Lung (tissue), 11 donors: ENCODE measurements at regions not wholly inside any gene's neighbourhood (a gene's known extent, or its start where the extent isn't known, plus 50 kb on each side); places are given as distances from the start of the nearest gene placed in this dataset.

ENCODE experiments used
- ATAC-seq: fragments of 200-7000 bp; cut with Tn5 transposase; one replicate; pipeline ENCODE4 v1.9.1; 2020; ENCODE audit warnings: moderate number of reproducible peaks; ENCODE audit not compliant: insufficient read depth, low FRiP score
- DNase-seq, 3 donors: peaks; one replicate each; pipeline ENCODE4 v3.0.0-alpha.2; 2013 to 2017
- H3K27ac ChIP-seq, 2 donors: one replicate each; pipeline ENCODE4 v1.5.1; 2013; ENCODE audit warnings: mild to moderate bottlenecking in 2 of 2, moderate library complexity in 2 of 2, control low read depth in 1 of 2, inconsistent platforms in 1 of 2, low read depth in 1 of 2, low read length in 1 of 2
- H3K27me3 ChIP-seq, 3 donors: one replicate each; pipeline ENCODE4 v1.5.1; 2013; ENCODE audit warnings: low read length in 2 of 3; ENCODE audit not compliant: control insufficient read depth in 3 of 3, insufficient read depth in 3 of 3
- H3K36me3 ChIP-seq, 4 donors: one replicate each; pipeline ENCODE4 v1.5.1; 2013; ENCODE audit warnings: low read length in 4 of 4, mild to moderate bottlenecking in 1 of 4, moderate library complexity in 1 of 4; ENCODE audit not compliant: control insufficient read depth in 4 of 4, insufficient read depth in 4 of 4
- H3K4me1 ChIP-seq, 5 donors: one replicate each; pipeline ENCODE4 v1.5.1; 2013; ENCODE audit warnings: low read length in 5 of 5, mild to moderate bottlenecking in 2 of 5, moderate library complexity in 1 of 5; ENCODE audit not compliant: control insufficient read depth in 5 of 5, insufficient read depth in 5 of 5
- H3K4me3 ChIP-seq: one replicate; pipeline ENCODE4 v1.5.1; 2013; ENCODE audit warnings: mild to moderate bottlenecking, control low read depth, moderate library complexity
- H3K9ac ChIP-seq, 2 donors: one replicate each; pipeline ENCODE4 v1.5.1; 2013; ENCODE audit warnings: low read length in 2 of 2, control low read depth in 1 of 2; ENCODE audit not compliant: insufficient read depth in 1 of 2
- H3K9me3 ChIP-seq, 4 donors: one replicate each; pipeline ENCODE4 v1.5.1; 2013; ENCODE audit warnings: low read length in 3 of 4, mild to moderate bottlenecking in 1 of 4, moderate library complexity in 1 of 4; ENCODE audit not compliant: control insufficient read depth in 4 of 4, insufficient read depth in 3 of 4
- WGBS, 2 donors: extraction: QIAGEN DNeasy Blood & Tissue Kit; methylation state at CpG; one replicate each; pipeline ENCODE4 v1.1.7; 2013; 5-methylcytosine and 5-hydroxymethylcytosine counted together
- TF ChIP-seq, protein P1 (sequence below): IDR thresholded peaks from 2 replicates; pipeline ENCODE4 v1.5.1; 2012; ENCODE audit warnings: mild to moderate bottlenecking; ENCODE audit errors: control extremely low read depth, extremely low read depth
- donor health status: control.
- donor health status: control.
- donor health status: Bipolar disorder and iron deficiency.
- donor health status: healthy.
- donor health status: DM: yes; HTN: yes; CAD: no.

- Histone ChIP-seq H3K4me1 (no peaks in the 10 kb centered on the region), H3K4me3 (no peak overlapping the region), H3K27me3 (no peaks in the 10 kb centered on the region), H3K27ac (no peak overlapping the region), H3K9ac (no peak overlapping the region), H3K36me3 (no peaks in the 10 kb centered on the region), H3K9me3 (no peaks in the 10 kb centered on the region)
- 67 to 77% methylated on average over 1 of the region's 1 CpG for WGBS, 2 donors
- no peak for DNase-seq
- TF ChIP-seq, protein P1, sequence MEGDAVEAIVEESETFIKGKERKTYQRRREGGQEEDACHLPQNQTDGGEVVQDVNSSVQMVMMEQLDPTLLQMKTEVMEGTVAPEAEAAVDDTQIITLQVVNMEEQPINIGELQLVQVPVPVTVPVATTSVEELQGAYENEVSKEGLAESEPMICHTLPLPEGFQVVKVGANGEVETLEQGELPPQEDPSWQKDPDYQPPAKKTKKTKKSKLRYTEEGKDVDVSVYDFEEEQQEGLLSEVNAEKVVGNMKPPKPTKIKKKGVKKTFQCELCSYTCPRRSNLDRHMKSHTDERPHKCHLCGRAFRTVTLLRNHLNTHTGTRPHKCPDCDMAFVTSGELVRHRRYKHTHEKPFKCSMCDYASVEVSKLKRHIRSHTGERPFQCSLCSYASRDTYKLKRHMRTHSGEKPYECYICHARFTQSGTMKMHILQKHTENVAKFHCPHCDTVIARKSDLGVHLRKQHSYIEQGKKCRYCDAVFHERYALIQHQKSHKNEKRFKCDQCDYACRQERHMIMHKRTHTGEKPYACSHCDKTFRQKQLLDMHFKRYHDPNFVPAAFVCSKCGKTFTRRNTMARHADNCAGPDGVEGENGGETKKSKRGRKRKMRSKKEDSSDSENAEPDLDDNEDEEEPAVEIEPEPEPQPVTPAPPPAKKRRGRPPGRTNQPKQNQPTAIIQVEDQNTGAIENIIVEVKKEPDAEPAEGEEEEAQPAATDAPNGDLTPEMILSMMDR, result no peak
- ATAC-seq, result no peak
Measured at GRCh38 chr20:48270885-48271284, 485.6 kb upstream of the SULF2 start.

- no peaks in the 10 kb centered on the region for H3K27me3 ChIP-seq
- TF ChIP-seq, protein P1, result no peak
- WGBS, 2 donors, result 91 to 94% methylated on average over 19 of the region's 19 CpGs
- H3K36me3 ChIP-seq, result no peaks in the 10 kb centered on the region
- DNase-seq, result no peak
- H3K27ac ChIP-seq, result no peak overlapping the region
- H3K4me1 ChIP-seq, result no peaks in the 10 kb centered on the region
- H3K4me3 ChIP-seq, result no peak overlapping the region
- H3K9me3 ChIP-seq, result peaks cover 0 to 2% (median 0%) of the 10 kb centered on the region in 4 donors
- no peak overlapping the region for H3K9ac ChIP-seq
- ATAC-seq, result no peak
Measured at GRCh38 chr20:48267860-48268633, 482.8 kb upstream of the SULF2 start.

DNA sequence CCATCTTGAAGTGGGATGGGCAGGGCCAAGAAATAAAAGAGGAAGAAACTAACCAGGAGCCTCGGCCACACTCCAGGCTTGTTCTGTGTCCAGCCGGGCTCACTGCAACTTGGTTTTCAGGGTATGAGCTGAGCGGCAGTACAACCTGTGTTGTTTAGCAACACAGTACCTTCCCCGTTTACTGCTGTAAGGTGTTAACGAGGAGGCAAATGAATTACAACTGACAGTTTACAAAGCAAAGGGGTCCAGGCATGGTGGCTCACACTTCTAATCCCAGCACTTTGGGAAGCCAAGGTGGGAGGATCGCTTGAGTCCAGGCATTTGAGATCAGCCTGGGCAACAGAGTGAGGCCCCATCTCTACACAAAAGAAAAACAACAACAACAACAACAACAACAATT lies 481.3 kb upstream of the SULF2 start:
- no peak overlapping the region for H3K27ac ChIP-seq
- peaks cover 0 to 2% (median 0%) of the 10 kb centered on the region in 4 donors for H3K9me3 ChIP-seq
- TF ChIP-seq, protein P1, result no peak
- H3K9ac ChIP-seq, result no peak overlapping the region
- H3K27me3 ChIP-seq, result no peaks in the 10 kb centered on the region
- WGBS, 2 donors, result 75 to 84% methylated on average over 6 of the region's 6 CpGs
- no peaks in the 10 kb centered on the region for H3K4me1 ChIP-seq
- H3K4me3 ChIP-seq, result no peak overlapping the region
- no peak for DNase-seq
- ATAC-seq, result no peak
- no peaks in the 10 kb centered on the region for H3K36me3 ChIP-seq
